Stimulated activated CD8-positive, alpha-beta memory T cell treated with anti-CD3 and anti-CD28 coated beads, Interleukin-7, amount 100 ng/mL, for 4 hours (primary cell): ENCODE measurements at regions not wholly inside any gene's neighbourhood (a gene's known extent, or its start where the extent isn't known, plus 50 kb on each side); places are given as distances from the start of the nearest gene placed in this dataset.
"Not testable (repeated sequence)": the region's sequence is repeated elsewhere in the genome, so short reads cannot be mapped to it uniquely, and the experiment has no call there.

Source experiments
- DNase-seq, 2 donors: peaks; one replicate each; pipeline ENCODE4 v3.0.0-alpha.2; 2020; ENCODE audit warnings: low read depth in 2 of 2

DNA sequence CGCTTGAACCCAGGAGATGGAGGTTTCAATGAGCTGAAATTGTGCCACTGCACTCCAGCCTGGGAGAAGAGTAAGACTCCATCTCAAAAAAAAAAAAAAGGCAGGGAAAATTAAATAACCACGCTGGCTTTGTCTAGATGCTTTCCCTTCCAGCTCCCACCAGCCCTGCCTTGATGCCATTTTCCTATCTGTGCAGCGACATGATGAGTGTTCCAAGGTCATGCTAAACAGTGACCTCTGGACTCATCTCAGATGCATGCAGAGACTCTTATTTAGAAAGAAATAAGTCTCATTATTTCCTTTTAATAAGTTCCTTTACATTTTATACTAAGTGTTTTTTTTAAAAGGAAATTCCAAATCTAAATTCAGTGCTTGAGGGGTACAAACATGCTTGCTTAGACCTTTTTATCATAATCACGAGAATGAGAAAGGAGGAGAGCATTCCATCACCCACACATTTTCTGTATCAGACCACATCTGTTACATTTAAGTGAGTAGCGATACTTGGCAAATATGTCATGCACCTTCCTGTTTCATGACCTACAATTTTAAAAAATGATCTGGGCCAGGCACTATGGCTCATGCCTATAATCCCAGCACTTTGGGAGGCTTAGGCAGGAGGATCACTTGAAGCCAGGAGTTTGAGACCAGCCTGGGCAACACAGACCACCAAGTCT, 101.1 kb upstream of the RREB1 start:
- no peak for DNase-seq

DNA sequence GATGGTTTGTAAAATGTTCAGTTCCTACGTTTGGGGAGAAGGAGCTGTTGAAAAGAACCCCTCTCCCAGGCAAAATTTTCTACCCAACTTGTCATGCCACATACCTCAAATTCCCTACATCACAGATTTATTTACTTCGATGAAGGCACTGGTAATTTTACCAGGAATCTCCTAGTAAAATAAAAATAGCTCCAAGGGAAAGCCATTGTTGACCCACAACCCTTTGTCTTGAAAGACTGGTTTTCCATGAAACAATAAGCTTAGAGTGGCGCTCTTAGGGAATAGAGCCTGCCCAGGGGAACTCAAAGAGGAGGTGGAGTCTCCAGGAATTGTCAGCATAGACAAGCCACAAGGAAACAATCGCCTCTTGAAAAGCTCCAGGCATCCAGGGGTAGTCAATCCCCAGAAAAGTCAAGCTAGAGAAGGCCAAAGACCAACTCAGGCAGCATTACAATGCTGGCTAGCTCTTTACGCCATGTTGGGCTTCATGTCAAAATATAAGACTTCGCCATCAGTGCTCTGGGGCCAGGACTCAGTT, 99.2 kb upstream of the RREB1 start:
- no peak for DNase-seq

DNA sequence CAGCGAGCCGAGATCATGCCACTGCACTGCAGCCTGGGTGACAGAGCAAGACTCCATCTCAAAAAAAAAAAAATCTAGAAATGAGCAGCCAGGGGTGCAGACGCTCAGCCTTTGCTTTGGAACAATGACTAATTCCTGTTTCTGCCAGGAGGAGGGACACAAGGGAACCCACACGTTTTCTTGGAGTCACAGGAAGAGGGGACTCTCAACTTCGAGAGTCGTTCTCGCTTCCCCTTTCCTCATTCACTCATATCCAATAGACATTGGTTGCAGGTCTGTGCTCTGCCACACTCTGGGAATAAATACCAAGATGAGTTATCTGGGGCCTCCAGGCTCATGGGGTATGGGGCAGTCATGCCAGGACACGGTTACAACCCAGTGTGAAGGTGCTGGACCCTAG, 91.5 kb upstream of the RREB1 start:
- no peak for DNase-seq

DNA sequence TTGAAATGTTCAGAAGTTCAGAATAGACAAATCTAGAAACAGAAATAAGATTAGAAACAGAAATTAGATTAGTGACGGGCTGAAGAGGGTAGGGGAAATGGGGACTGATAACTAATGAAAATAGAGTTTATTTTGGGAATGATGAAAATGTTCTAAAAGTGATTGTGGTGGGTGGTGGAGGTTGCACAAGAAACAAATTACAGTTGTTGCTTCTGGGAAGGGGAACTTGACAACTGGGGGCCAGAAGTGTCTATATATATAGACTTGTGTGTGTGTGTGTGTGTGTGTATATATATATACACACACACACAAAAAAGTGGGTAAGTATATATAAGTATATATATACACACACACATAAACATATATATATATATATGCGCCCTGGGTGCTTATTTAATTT, 86.5 kb upstream of the RREB1 start:
- DNase-seq: no peak

DNA sequence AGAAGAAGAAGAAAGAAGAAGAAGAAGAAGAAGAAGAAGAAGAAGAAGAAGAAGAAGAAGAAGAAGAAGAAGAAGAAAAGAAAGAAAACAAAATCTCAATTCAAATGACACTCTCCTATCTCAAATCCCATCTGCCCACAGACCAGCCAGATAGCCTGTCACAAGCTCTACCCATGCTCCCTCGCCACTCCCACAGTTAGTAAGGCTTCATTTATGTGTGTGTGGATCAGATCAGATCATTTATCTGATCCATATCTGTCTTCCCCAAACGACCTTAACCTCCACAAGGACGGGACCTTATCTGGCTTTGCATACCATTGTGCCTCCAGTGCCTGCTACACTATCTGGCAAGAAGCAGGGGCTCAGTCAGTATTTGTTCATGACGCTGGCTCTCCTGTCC, 81.9 kb upstream of the RREB1 start:
- DNase-seq: no peak

DNA sequence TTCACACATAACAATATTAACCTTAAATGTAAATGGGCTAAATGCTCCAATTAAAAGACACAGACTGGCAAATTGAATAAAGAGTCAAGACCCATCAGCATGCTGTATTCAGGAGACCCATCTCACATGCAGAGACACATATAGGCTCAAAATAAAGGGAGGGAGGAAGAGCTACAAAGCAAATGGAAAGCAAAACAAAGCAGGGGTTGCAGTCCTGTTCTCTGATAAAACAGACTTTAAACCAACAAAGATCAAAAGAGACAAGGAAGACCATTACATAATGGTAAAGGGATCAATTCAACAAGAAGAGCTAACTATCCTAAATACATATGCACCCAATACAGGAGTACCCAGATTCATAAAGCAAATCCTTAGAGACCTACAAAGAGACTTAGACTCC, 78.8 kb upstream of the RREB1 start:
- not testable (repeated sequence) for DNase-seq

DNA sequence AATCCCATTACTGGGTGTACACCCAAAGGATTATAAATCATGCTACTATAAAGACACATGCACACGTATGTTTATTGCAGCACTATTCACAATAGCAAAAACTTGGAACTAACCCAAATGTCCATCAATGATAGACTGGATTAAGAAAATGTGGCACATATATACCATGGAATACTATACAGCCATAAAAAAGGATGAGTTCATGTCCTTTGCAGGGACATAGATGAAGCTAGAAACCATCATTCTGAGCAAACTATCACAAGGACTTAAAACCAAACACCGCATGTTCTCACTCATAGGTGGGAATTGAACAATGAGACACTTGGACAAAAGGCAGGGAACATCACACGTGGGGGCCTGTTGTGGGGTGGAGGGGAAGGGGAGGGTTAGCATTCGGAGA, 76.8 kb upstream of the RREB1 start:
- not testable (repeated sequence) for DNase-seq

DNA sequence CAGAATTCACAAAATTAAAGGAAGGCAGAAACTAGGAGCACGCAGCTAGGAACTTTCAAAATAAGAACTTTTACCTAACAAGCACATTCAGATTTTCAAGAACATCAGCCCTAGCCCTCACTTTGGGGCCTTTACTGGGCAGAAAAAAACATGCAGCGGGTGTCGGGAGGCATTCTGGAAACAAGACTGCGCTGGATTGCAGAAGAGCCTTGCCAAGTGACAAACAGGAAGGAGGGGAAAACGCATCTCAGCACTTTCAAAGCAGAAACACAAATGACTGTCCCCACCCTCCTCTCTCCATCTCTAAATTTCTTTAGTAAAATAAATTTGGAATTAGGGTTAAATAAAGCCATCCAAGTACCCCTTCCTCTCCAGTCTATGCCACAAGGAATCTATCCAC, 74.6 kb upstream of the RREB1 start:
- DNase-seq: no peak

DNA sequence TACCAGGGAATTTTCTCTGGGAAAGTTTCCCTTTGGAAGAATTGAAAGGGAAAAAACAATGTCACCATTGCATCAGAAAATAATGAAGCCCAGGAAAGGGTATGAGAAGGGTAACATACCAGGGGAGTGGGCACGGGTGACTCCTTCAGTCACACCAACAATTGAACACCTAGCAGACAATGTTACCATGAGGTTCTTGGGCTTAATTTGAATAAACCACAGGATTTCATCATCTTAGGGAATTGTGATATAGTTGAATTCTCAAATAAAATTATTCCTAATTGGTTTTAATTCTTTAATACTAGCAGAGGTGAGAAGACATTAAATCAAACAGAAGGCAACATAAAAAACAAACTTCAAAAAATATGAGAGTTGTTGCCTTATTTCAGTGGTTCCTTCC, 73.7 kb upstream of the RREB1 start:
- no peak for DNase-seq

DNA sequence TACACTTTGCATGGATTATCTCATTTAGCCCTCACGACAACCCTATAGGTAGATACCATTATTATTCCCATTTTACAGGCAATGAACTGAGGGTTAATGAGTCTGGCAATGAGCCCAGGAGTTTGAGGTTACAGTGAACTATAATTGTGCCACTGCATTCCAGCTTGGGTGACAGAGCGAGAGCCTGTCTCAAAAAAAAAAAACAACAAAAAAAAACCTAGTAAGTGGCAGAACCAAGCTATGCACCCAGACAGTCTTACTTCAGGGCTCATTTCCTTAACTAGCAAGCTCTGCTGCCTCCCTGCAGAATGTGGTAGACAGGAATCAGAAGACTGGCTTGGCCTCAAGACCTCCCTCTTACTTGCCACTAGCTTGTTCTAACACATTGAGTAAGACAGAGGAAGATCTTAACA, 71.9 kb upstream of the RREB1 start:
- no peak for DNase-seq

DNA sequence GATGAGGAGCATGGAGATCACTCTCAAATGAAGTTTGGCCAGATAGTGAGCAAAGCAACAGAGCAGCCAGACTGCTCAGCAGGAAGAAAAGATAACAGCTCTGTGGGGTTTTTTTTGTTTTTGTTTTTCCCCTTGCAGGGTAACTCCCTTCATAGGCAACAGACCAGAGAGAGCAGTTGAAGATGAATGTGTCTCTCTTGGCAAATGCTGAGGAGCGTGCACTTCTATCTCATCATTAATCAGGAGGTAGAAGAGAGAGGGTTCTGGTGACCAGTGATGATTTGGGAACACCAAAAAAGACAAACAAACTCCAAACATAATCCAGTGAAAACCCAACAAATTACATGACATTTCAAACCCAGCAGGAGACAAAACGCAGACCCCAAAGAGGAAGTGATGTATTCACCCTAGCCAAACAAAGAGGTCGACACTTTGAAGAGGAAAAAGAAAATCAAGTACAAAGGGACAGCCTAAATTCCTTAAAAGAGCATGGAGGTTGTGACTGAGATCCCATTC, 66.2 kb upstream of the RREB1 start:
- no peak for DNase-seq

DNA sequence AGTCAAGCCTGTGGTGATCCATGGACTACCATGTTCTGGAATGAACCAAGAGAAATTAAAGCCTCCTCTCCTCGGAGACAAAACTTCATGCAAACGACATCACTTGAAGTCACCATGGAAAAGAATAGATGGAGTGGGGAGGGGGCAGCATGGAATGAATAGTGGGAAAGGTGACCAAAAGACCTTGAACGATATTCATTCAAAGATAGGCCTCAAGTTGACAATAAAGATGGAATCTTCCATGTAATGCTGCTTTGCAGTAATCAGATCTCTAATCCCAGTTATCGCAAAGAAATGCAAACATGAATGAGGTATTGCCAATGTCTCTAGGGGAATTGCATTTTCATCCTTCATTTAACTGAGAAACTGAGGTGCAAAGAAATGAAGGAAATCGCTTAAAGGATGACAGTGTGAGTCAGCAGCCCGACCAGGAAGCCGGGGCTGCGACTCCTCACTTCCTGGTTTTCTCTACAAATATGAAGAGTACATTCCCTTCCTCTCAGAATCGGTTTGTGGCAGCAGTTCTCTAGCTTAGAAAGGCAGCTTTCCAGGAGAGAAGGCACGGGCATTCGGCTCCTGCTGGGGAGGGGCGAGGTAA, 65.6 kb upstream of the RREB1 start:
- DNase-seq: no peak

DNA sequence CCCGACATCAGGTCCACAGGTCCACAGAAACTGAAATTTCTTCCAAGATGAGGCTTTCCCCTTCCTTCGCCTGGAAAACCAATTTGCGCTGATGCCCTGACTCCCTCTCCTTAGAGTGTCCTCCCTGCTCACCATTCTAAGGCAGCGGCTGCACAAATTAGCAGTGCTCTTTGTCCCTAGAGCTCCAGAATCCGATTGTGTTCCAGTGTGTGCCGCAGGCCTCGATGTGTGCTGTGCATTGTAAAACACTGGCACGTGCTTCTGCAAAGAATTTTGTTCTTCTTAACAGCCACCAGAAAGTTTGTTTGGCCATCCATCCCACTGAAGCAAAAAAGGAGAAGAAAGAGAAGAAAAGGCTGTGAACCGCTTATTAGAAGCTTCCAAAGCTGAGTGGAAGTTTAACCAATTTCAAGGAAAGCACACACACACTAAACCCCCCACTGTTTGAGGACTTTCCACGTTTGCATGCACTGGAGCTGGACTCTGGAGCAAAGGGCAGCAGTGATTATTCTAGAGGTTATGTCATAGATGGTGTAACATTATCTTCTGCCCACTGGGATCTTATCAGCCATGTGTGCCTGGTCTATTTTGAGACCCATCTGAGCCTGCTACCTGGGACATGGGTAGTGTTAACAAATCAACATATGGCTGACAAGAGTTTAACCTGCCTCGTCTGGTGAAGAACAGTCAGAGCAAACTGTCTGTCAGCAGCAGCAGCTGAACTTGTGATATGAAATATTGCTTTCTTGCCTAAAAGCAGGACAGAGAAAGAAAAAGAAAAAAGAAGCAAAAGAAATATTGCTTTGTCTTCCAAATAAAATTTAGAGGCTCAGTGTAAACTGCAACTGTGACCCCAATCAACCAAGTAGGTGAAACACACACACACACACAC, 64.9 kb upstream of the RREB1 start:
- DNase-seq: no peak

DNA sequence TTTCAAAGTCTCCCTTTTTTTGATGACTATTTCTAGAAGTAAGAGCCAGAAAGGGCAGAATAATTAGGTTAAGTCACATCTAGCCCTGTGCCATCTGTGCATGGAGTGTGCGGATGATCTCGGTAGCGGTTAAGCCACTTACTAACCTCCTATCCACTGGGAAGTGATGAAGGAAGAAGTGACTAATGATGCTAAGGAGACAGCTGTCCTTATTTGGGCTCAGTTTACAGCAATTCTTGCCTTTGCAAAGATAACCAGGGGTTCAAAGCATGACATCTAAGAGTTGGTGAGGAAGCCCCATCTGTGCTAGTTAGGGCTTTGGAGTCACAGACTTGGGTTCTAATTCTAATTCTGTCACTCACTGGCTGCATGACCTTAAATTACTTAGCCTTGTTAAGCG, 62.4 kb upstream of the RREB1 start:
- DNase-seq: no peak

DNA sequence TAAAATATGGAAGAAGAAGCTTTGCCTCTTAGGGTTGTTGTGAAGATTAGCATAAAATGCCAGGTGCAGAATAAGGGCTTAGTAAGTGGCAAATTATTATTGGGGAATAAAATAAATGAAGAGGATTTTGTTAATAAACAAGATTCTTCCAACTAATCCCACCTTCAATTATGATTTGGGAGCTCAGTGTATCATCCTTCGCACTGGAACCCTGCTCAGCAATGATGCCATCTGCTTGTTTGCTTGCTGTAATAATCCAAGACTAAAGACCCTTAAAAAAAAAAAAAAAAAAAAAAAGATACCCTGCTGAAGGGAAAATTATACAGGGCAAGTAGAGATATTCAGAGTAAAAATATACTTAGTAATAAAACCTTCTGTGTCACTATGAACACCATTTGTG, 62.0 kb upstream of the RREB1 start:
- no peak for DNase-seq

DNA sequence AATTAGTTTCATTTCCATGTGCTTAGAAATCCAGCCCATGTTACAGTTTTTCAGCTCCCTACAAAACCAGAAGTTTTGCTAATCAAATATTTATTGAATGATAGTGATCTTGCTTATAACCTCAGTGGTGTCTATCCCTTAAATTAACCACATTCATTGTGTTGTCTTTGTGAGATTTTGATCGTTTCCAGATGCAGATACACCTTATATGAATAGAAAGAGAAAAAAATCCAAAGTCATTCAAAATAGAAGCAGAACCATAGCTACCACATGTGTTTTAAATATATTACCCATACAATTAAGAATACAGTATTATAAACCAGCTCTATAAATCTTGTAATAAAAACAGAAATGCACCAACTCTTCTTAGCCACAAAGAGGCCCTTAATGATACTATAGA, 60.6 kb upstream of the RREB1 start:
- DNase-seq: no peak

DNA sequence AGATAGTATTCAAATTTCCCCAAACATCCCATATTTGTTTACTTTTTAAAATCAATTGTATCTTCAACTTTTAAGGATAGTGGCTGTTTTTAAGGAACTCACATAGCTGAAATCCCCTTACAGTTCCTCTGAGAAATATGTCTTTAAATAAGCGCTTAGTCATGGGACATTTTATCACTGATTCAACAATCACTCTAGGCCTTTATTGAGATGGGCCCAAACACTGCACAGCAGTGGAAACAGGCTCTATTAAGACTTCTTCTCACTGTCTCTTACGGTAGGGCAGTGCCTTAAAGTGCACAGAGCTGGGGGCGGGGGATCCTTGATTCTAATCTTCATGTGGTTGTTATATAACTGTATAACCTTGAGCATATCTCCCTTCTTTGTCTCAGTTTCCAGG, 59.8 kb upstream of the RREB1 start:
- DNase-seq: no peak

DNA sequence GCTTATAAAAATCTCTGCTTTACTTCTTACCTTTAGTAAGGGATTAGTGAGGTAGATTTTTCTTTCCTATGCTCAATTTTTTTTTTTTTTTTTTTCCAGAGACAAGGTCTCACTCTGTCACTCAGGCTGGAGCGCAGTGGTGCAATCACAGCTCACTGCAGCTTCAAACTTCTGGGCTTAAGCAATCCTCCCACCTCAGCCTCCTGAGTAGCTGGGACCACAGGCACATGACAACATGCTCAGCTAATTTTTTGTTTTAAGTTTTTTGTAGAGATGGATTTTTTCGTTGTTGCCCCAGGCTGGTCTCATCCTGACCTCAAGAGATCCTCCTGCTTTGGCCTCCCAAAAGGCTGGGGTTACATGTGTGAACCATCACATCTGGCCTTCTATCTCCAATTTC, 58.9 kb upstream of the RREB1 start:
- DNase-seq: no peak

DNA sequence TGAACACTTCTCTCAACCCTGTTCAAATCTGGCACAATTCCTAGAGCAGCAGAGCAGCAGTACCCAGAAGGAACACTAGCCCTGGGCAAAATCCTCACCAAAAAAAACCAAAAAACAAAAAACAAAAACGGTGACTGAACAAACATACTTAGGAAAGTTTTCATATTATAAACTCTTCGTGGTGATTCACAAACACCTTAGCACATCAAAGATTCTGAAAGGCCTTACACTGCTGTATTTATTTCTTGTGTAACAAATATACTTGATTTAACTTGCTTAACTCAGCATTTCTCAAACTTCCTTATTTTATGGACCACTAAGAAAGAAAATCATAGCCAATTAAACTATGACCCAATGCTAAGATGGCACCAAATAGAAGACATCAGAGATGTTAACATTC, 57.8 kb upstream of the RREB1 start:
- DNase-seq: no peak

DNA sequence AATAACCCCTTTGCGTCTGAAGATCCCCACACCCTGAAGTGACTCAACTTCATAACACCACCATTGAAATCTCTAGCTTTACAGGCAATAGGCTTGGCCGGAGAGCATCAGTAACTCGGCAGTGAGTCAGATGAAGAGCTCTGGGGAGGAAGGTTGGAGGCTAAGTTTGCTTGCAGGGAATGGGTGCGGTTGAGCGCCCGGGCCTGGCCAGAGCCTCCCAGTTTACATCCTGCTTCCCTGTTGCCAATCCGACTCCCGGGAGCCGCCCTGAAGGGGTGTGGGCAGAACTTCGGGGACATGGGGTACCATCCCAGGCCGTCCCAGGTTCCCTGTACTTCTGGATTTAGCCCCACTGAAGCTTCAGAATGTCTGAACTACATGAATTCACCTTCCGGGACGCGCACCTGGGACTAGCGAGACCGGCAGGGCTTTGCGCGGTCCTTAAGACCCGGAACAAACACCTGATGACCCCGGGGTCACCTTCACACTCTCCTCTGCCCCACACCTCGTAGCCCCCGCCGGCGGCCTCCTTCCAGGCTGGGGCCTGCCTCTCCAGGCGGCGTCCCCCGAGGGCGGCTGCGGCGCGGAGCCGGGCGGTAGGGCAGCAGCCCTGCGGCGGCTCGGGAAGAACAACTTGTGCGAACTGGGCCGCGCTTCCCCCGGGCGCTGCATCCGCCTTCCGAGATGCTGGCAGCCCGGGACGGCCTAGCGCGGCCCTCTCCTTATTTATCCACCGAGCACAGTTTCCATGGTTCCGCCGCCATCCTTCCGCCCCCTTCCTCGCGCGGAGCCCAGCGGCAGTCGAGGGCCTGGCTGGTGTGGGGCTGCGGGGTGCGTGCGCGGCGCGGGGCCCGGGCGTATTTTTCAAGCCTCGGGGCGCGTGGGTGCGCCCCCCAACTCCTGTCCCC, 56.6 kb upstream of the RREB1 start:
- DNase-seq: no peak

DNA sequence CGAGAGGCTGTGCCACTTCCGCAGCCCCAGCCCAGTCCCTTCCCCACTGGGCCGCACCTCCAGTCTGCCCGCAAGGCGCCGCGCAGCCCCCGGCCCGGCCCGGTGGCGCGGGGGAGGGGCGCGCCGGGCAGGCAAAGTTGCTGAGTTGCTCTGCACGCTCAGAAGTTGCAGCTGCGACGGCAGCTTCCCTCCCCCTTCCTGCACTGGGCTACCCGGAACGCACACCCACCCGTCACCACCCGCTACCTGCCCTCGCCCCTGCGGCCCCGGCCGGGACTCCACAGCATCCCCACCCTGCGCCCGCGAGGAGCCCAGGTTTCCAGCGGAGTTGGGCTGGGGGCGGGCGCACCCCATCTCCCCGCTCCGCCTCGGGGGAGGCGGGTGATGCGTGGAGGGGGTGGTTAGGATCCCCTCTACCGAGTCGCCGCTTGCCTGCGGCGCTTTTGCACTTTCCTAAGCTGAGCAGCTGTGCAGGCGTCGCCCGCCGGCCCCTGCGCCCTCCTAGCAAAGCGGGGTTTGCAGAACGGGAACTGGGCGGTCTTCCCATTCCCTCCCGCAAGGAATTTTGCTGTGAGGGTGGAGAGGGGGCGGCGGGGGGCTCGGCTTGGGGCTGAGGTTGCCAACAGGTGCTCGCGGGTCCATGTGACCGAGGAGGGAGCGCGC, 55.9 kb upstream of the RREB1 start:
- peak in 1 of 2 donors; percentile 40 for DNase-seq
